ENCODE measurements at regions not wholly inside any gene's neighbourhood (a gene's known extent, or its start where the extent isn't known, plus 50 kb on each side); places are given as distances from the start of the nearest gene placed in this dataset.
"Not testable (repeated sequence)": the region's sequence is repeated elsewhere in the genome, so short reads cannot be mapped to it uniquely, and the experiment has no call there.

DNA sequence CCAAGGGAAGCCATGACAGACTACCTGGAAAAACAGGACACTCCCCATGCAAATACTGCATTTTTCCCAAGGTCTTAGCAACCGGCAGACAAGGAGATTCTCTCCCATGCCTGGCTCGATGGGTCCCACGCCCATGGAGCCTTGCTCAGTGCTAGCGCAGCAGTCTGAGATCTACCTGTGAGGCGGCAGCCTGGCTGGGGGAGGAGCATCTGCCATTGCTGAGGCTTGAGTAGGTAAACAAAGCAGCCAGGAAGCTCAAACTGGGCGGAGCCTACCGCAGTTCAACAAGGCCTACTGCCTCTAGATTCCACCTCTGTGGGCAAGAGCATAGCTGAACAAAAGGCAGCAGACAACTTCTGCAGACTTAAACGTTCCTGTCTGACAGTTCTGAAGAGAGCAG is 1417.2 kb downstream of the FSTL5 start:
- DNase-seq = not testable (repeated sequence)

DNA sequence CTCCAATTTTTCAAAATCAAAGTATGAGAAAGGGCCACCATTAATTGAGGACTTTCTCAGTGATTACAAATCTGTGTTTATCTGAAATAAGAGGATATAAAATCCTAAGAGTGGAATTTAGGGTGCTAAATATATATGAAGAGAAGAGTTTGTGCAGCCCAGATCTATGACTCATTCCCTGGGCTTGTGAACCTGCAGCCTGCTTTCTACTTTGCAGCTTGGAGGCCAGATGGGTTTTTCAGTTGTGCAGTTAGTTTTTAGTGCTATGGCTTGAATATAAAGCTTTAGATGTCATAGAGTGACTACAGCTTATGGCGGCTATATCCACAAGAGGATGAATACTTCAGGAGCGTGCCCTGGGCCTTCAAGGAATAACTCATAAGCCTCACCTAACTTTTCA is 1391.1 kb downstream of the FSTL5 start:
- DNase-seq = no peak

DNA sequence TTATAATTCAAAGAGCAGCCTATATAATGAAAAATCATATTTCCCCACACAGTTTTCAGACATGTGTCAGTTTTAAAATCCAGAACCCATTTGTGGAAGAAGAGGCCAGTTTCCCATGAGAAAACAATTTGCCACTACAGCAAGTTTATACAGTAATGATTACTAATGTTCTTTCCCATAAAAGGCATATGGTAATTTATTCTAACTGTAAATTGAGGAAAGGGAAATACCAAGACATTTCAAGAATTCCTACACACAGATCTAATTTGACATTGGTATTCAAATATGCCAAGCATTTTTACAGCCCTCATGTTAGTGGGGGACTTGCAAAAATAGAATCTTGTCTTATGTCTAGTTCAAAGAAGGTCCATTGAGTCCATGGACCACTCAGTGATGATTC is 1368.6 kb downstream of the FSTL5 start:
- no peak for DNase-seq

DNA sequence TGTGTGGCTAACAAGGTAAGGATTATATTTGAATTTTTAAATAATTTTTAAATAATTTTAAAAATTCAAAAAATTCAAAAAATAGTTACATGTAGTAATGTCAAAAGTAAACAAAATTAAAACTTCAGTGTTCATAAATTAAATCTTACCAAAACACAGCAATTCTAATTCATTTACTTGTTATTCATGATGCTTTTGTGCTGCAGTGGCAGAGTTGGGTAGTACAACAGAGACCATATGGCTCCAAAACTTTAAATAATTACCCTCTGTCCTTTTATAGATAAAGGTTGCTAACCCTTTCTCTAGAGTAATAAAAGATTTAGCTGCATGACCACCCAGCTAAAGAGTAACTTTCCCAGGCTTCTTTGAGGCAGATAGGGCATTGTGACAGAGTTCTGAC is 1355.6 kb downstream of the FSTL5 start:
- no peak for DNase-seq

DNA sequence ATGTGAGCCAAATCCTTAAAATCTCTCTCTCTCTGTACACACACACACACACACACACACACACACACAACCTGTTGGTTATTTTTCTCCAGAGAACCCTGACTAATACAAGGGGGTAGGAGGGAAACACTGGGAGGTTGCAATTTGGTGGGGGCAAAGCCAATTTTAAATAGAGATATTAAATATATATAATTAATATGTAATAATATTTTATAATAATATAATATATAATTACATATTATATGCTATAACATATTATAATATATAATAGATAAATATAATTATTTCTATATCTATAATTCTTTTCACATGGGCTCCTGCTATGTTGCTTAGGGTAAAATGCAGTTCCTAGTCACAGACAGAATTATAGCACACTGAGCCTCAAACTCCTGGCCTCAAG is 1354.2 kb downstream of the FSTL5 start:
- no peak for DNase-seq

DNA sequence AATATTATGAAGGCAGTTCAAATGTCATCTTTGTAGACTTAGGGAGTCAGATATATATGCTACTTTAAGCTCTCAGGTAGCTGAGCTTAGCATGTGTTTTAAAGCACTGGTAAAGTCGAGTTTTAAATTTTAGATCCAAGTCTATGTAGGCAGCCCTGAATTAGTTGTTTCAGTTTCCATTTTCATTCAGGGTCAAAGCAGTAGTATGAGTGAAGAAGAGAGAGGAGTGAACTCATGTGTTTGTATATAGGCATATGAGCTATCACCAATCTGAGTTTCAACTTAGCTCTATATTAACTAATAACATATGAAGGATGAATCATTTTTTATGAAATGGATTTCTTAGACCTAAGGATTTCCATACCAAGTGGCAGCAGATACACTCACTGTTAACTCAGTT is 1353.4 kb downstream of the FSTL5 start:
- no peak for DNase-seq

DNA sequence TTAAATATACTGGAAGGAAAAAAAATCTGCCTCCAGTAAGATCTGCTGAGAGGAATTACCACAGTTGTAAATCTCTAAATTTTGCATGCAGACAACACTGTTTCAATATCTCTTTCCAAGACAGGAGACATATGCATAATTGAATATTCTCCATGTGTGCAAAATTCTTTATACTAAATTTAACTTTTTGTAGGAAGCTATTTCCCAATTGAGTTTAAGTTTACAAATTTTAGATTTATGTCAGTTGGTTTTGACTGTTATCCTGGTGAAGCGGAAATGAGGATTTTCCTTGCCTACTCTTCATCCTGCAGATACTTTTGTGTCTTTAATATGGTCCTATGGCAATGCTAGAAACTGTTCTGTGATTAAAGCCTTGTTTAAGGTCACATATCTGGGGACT is 1352.9 kb downstream of the FSTL5 start:
- no peak for DNase-seq

DNA sequence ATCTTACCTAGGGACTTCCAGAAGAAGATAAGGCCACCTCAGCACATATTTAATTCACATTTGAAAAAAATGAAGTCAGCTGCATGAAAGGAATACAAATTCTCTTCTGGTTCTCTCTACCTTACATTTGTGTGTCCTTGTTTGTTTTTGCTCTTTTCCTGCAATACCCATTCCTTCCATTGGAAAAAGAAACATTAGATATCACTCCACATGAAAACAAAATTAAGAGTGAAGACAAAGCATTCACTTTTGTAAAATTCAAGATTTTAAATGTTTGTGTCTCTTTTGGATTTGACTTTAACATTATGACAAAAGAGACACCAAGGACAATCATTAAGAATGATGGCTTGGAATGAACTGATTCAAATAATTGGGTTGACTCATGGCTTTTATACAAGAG is 1351.8 kb downstream of the FSTL5 start:
- no peak for DNase-seq

DNA sequence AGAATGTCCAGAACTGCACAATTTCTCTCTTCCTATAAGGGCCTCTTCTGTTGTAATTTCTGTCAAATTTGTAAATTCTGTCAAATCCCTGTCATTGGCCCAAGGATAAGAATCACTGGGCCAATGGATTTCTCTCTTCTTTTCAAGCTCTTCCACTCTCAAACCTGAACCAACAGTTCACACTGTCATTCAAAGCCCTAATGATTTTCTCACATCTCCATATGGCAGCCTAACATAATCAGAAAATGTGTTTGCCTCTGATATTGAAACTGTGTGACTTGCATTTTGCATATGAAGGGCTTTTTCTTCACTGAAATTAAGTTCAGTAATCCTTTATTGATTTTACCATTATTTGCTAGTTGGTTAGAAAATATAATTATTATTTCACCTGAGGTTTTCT is 1349.1 kb downstream of the FSTL5 start:
- DNase-seq = no peak

DNA sequence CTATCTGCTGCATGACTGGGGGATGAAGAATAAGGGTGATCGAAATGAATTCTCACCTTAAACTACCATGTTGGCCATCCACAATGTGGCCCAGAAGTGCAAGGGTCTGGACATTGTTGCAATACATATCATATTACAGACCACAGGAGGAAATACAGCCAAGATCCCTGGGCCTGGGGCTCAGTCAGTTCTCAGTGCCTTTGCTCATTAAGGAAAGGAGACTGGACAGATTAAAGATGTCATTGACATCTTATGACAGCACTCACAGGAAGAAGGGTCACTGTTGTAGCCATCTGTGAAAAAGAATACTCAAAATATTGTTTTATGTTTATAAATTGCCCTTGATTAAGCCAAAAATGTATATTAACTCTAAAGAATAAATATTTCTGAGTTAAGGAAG is 1345.2 kb downstream of the FSTL5 start:
- no peak for DNase-seq

DNA sequence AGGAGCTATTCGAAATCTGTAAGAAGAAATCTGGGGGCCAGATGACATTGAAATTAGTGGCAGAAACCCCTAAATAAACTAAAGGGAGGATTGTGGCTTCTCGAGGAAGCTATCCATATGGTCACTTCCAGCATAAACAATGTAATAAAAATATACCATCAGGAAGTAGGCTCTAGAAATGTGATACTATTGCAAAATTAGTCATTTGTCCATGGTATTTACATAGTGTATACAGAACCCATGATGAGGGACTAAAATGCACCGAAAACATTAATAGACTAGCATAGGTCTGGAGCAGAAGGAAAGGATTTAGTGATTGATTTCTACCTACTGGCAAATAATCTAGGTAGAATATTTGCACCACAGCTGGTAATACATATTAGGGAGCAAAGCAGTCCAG is 1344.0 kb downstream of the FSTL5 start:
- no peak for DNase-seq

DNA sequence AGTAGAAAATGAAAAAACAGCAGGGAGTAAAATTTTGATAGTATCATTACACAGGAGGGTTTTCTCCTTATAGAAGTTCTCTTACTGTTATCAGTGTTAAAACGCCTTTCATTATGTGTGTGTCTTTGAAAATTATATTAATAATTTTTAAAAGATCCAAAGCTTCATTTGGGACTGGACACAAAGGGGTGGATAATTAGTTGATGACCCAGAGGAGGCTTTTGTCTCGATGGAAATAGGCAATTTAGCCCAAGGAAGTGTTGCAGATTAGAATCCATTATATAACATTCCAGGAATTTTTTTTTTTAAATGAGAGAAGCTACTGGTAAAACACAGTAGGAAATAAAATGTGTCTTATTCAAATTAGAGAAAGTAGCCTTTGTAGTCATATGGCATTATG is 1339.3 kb downstream of the FSTL5 start:
- no peak for DNase-seq

DNA sequence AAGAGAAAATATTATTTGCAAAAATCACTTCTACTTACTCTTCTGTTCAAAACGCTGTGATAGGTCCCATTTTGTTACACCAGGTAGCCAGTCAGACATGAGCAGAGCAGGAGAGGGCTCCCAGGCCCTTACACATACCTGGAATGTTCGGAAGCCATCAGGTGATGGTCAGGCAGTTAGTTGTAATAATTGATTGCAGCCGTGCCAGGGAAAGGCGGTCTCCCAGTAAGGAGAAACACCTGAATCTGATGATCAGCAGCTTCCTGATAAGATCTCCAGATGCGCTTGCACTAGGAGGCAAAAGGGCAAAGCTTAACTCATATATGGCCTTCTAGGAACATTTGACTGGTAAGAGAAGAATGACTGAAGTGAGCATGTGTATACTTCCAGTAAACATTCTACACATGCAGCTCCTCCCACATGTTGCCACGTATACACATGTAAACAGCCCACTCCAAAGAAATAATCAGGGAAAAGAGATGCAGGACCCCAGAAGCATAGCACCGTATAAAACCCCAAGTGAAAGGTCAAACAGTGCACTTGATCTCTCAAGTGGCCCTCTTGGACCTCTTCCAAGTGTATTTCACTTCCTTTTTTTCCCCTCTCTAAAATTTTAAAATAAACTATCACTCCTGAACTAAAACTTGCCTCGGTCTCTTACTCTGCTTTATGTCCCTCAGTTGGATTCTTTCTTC is 1338.0 kb downstream of the FSTL5 start:
- DNase-seq = no peak

DNA sequence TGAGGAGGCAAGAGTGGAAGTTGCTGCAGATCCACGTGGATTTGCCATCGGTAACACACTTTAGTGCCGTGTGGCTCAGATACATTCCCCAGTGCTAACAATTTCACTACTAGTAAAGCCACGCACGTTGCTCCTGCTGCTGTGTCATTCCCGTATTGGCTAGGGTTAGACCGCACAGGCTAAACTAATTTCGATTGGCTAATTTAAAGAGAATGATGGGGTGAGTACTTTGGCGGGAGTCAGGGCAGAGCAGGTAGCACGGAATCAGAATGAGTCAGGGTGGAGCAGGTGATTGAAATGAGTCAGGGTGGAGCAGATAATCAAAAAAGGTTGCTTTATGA is 1337.5 kb downstream of the FSTL5 start:
- DNase-seq = no peak

DNA sequence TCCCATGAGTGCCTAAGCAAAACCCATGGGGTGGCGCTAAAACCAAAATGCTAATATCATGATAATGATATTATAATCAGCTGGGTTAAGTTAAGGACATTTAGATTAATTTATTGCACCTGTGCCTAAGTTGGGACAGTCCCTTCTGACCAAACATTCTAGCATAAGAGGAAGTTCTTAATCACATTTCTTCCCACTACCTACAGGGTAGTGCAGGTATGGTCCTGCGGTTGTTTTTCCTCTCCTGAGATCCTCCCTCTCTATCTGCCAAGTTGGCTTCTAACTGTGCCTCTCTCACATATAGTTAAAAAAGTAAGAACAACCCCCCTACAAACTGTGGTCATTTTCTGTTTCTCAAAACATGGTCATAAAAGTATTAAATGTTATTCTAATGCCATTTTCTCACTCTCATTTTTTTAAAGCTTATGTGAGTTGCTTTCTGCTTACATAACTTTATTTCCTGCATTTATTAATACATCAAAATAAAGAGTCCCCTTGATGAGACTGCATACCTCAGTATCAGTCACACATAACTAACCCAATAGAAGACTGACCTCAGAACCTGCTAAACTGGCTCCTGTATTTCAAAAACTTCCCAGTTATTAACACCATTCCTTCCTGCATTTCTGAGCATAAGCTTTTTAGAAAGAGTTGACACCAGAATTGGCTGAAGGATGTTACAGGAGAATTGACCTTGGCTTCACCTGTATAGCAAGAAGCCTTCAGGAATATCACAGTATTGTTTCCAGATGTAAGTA is 1332.5 kb downstream of the FSTL5 start:
- DNase-seq = no peak

DNA sequence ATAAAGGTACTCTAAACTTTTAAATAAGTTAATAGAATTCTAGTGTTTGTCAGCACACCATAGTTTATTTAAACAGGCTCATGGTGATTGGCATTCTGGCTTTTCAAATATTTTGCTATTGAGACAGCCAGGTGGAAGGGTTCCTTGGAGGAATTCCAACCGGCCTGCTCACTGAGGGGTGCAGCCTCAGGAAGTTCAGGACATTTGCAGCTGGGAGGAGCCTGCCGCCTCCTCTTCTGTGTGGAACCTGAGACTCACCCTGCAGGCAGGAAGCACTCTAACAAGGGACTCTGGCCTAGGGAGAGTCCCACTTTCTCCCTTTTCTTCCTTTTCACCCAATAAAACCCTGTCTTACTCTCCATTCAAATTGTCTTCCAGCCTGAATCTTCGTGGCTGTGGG is 1328.0 kb downstream of the FSTL5 start:
- no peak for DNase-seq

DNA sequence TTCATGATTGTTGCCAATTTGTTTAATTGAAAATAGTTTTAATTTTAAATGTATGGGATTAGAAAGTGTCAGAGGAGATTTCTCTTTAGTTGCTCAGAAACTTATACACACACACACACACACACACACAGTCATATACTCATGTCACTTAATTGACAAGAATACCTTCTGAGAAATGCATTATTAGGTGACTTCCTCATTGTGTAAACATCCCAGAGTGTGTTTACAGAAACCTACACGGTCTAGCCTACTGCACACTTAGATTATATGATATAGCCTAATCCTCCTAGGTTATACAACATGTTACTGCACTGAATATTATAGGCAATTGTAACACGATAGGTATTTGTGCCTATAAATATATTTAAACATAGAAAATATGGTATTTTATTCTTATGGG is 1327.4 kb downstream of the FSTL5 start:
- no peak for DNase-seq

DNA sequence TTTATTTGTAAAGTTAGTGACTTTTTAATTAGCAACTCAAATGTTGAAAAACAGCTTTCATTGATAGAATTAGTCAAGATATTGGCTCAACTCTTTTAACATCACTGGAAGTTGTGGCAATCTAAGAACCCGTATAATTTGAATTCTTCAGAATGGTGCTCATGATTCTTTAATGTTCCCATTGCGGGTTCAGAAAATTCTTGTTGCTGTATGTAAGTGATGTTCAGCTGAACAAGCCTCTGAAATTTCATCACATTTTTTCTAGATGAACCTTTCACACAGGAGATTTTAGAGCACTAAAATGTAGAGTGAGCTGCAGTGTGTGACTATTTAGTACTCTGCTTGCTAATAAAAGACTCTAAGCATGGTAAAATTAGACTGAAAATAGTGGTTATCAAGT is 1317.7 kb downstream of the FSTL5 start:
- no peak for DNase-seq

DNA sequence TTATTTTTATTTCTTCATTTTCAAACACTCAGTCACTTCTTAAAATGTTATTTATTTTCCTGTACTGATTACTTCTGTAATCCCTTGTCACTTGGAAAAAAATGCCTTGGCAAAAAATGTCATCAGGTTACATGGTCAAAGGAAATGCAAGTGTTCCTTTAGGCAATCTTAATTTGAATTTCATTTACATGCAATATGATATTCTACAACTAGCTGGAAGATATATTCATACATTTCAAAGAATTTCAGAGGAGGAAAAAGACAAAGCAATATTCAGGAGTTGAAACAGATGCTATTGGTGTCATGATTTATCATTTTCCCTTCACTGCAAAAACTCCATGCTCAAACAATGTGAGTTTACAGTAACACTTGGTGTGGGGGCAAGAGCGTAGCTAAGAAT is 1316.6 kb downstream of the FSTL5 start:
- no peak for DNase-seq

DNA sequence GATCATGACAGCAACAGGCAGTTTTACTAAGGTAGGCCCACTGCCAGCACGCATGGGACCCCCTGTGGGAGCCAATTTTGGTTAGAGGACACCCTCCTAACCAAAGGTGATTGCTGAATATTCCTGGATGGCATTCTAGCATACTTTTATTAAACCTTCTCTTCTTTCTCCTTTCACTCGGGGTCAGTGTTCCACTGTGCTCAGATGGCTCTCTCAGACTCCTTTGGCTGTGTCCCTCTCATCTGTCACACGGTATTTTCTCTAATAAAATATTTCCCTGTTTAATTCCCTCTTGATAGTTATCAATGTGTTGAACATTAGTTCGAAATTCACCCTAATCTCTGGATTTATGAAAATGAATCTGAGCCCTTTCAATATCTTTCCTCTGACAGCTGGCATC is 1315.3 kb downstream of the FSTL5 start:
- no peak for DNase-seq

DNA sequence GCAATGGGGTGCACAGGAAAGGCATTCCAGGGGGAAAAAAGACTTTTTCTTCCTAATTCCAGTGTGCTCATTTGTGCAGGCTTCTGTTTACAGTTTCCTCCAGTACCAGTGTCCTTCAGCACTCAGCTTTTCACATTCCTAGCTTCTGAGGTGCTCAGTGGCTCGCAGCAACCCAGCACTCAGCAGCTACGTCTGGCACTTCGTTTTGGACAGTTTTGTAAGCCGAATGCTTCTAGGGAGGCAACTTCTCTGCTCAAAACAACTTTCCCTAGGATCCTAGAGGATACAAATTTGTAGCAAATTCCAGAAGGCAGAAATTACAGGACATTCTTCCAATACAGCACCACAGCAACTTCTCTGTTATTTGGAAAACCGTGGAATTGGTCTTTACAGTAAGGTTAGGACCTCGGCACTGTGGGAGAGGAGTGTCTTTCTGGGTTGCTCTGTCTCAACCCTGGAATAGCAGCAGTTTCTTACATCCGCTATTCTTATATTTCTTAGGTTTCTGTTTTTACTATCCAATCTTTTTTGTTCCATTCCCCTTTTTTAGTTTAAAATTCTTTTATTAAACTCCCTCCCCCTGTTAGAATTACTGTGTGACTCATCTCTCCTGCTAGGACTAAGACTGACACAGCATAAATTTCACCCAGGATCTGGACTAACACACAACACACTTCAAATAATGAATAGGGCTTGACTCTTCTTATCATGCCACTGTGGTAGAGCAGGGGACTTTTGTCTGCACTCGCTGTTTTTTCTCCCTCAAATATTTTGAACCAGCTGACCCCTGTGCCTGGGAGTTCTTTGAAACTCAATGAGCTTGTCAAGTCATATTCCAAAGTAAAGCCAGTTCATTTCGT is 1314.7 kb downstream of the FSTL5 start:
- no peak for DNase-seq

DNA sequence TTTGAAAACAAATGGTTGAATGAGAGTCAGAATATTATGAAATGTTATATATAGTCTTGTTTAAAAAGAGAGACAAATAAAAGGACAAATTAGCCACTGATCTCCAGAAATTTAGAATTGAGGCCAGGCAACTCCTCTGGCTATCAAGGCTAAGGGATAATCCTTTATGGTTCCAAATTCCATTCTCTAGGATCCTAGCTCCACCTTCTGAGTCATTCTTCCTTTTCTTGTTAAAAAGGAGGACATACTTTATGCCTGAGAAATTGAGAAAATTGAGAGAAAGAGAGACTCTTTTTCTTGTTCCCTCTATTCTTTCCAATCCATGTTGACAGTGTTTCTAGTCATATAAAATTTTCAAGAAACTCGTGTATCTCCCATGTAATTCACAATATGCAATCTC is 1299.5 kb downstream of the FSTL5 start:
- DNase-seq = no peak

DNA sequence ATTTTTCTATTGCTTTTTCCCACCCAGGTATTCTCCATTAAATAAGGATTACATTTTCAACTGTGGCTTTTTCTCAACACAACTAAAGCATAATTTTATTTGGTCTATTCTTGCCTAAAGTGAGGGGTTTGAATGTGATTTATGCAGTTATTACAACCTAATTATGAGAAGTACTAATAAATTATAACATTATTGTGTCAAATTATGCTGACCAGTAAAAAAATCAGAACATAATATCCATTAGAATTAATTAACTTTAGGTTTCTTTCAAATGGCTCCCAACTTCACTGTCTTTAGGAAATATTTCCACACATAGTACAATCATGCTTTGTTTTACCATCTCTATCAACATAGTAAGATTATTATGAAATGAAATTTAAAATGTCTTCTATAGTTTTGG is 1293.9 kb downstream of the FSTL5 start:
- no peak for DNase-seq

DNA sequence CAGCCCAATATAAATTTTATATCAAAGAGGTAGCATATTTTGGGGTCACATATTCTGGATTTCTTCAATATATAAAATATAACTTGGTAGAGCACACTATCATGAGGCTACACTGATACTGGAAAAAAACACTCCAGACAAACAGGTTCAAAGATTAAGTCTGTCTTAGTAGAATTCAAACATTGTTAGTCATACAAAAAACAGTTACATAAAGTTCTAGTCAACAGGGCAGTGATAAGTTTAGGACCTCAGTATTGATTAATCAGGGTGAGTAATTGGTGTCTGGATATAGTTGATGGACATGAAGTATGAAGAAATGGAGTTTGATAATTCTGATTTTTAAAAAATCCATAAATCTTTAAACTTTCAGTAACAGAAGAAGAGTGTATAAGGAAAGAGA is 1291.3 kb downstream of the FSTL5 start:
- no peak for DNase-seq
